AG09319 (cell line): ENCODE measurements at regions not wholly inside any gene's neighbourhood (a gene's known extent, or its start where the extent isn't known, plus 50 kb on each side); places are given as distances from the start of the nearest gene placed in this dataset.

ENCODE experiments used
- DNase-seq: peaks from one replicate; pipeline ENCODE4 v3.0.0-alpha.2; 2010; ENCODE audit warnings: low read depth; ENCODE audit errors: extremely low read depth
- CTCF ChIP-seq: IDR thresholded peaks from 2 replicates; pipeline ENCODE4 v1.5.1; 2011; ENCODE audit warnings: low read depth, mild to moderate bottlenecking, inconsistent platforms, low read length, moderate library complexity

DNA sequence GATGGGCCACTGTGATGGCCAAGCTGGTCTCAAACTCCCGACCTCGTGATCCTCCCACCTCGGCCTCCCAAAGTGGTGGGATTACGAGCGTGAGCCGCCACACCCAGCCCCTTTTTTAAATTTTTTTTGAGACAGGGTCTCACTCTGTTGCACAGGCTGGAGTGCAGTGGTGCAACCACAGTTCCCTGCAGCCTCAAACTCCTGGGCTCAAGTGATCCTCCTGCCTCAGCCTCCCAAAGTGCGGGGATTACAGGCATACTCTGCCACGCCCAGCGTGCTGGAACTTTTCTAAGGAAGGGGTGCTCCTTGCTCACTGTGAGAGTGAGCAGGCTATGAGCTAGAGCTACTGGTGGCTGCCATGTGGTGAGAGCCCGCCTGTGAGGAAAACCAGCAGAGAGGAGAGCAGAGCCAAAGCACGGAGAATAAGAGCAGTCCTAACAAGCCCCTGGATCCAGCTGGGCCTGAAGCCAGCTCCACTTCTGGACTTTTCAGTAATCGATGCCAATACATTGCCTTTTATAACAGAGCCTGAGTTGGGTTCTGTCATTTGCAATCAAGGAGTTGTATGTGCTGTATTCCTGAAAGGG lies 75.5 kb upstream of the UNC5A start:
- no peak for DNase-seq
- TF ChIP-seq CTCF: no peak

GRCh38 chr5:176735383-176736265 lies 74.7 kb upstream of the UNC5A start:
- no peak for TF ChIP-seq CTCF
- no peak for DNase-seq

- no peak for TF ChIP-seq CTCF
- no peak for DNase-seq
These were observed 73.9 kb upstream of the UNC5A start for GRCh38 chr5:176736301-176736930.

GRCh38 chr5:176736931-176737745 lies 73.2 kb upstream of the UNC5A start:
- DNase-seq: no peak
- no peak for TF ChIP-seq CTCF

DNA sequence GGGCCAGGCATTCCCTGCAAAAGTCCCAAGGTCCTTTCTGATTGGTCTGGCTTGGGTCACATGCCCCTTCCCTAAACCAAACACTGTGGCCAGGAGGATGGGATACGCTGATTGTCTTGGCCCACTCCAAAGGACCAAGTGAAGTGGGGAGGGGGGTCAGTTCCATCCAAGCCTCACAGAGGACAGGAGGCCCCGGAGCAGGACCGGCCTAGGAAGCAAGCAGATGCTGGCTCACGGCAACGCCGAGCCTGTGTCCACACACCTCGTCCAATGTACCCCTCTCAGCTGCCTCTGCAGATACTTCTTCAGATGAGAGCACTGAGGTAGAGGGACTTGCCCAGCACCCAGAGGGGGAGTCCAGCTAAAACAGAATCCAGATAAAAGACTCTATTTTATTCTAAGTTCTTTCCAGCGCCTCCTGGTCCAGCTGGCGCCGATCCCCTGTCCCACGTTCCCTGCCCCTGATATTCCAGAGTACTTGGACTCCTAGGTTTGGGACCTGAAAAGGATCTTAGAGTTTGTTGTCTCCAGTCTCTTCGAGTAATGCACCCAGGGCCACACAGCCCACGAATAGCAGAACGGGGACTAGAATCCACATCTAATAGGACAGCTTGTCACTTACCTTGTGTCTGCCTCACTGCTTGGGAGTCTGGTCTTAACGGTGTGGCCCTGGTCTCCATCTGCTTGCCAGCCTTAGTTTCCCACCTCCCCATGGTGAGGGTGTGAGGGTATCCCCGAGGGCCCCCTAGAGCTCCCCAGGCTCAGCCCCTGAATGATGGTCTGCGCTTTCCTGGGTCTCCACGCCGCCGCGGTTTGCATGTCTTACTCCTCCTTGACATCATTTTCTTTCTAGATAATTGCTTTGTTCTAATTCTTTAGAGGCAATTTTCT lies 72.4 kb upstream of the UNC5A start:
- DNase-seq: no peak
- TF ChIP-seq CTCF: no peak

DNA sequence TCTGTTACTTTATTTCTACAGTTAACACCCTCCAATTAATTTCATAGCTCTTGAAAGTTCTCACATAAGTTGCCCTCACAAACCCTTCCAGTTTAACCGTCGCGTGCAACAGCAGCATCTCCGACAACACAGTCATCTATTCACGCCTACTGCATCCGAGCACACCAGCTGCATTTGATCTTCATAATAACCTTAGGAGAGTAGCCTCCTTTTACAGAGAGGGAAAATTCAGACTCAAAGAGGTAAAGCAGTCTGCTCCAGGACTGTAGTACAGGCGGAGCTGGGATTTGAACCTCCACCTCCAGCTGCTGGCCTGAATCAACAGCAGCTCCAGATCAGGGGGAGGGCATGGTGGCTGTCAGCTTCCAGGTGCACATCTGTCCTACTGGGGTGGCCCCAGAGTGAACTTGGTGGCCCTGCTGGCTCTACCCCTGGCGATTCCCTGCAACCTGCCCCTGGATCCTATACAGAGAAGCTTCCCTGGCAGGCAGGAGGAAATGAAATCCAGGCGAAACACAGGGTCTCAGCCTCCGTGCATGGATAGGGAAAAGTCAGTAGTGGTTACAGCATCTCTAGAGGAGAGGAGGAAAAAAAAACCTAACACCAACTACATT lies 71.6 kb upstream of the UNC5A start:
- DNase-seq: no peak
- TF ChIP-seq CTCF: no peak
